Naive B cell (primary cell): ENCODE measurements at regions not wholly inside any gene's neighbourhood (a gene's known extent, or its start where the extent isn't known, plus 50 kb on each side); places are given as distances from the start of the nearest gene placed in this dataset.
"Not testable (repeated sequence)": the region's sequence is repeated elsewhere in the genome, so short reads cannot be mapped to it uniquely, and the experiment has no call there.

ENCODE experiments used
- ATAC-seq, 2 donors: fragments of 150-1000 bp; cut with Tn5 transposase; 2 replicates each; pipeline ENCODE4 v1.10.0; 2021; ENCODE audit warnings: low read depth in 2 of 2, mild to moderate bottlenecking in 2 of 2, moderate library complexity in 2 of 2
- DNase-seq: peaks from one replicate; pipeline ENCODE4 v3.0.0; 2022
- H3K27ac Mint-ChIP-seq, 6 donors: one replicate each; pipeline ENCODE4 v1.8.0; 2020 to 2022; ENCODE audit warnings: mild to moderate bottlenecking in 6 of 6, mixed read lengths in 6 of 6, moderate library complexity in 5 of 6, inconsistent platforms in 2 of 6
- H3K27me3 Mint-ChIP-seq, 3 donors: one replicate each; pipeline ENCODE4 v1.8.0; 2021 to 2022; ENCODE audit warnings: mixed read lengths in 3 of 3, mild to moderate bottlenecking in 1 of 3
- H3K36me3 Mint-ChIP-seq, 2 donors: one replicate each; pipeline ENCODE4 v1.8.0; 2020 to 2022; ENCODE audit warnings: mixed read lengths in 2 of 2, inconsistent platforms in 1 of 2, mild to moderate bottlenecking in 1 of 2
- H3K4me1 Mint-ChIP-seq, 3 donors: one replicate each; pipeline ENCODE4 v1.8.0; 2020 to 2022; ENCODE audit warnings: mixed read lengths in 3 of 3, inconsistent platforms in 1 of 3, mild to moderate bottlenecking in 1 of 3, moderate library complexity in 1 of 3
- H3K4me3 Mint-ChIP-seq, 8 donors: one replicate each; pipeline ENCODE4 v1.8.0; 2020 to 2022; ENCODE audit warnings: mild to moderate bottlenecking in 8 of 8, mixed read lengths in 8 of 8, moderate library complexity in 8 of 8, inconsistent platforms in 2 of 8
- H3K9me3 Mint-ChIP-seq, 7 donors: one replicate each; pipeline ENCODE4 v1.8.0; 2020 to 2022; ENCODE audit warnings: mixed read lengths in 7 of 7, mild to moderate bottlenecking in 5 of 7, inconsistent platforms in 2 of 7, moderate library complexity in 1 of 7

DNA sequence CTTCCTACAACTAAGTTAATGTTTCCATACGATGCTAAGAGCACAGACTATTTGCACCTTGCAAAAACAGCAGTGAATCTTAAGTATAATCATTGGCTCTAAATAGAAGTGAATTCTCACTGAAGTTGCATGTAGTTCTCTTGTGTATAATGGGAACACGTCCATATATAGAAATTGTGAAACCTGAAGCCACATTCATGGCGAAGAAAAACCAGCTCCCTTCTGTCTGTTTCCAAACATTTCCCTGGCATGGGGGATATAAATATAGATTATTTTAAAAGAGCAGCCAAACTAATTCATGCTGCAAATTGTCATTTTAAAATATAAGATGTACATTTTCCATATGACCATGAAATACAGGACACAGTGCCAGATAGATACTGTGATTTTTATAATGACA, 71.1 kb downstream of the TRAM1L1 start:
- ATAC-seq (no peak), DNase-seq (no peak)
- H3K9me3 Mint-ChIP-seq, result peaks cover 0 to 8% (median 2%) of the 10 kb centered on the region in 7 donors
- H3K27ac Mint-ChIP-seq, result no peak overlapping the region
- no peaks in the 10 kb centered on the region for H3K27me3 Mint-ChIP-seq
- no peaks in the 10 kb centered on the region for H3K4me1 Mint-ChIP-seq
- H3K4me3 Mint-ChIP-seq, result no peak overlapping the region
- no peaks in the 10 kb centered on the region for H3K36me3 Mint-ChIP-seq

GRCh38 chr4:117010671-117011070, 74.7 kb downstream of the TRAM1L1 start:
- no peak for DNase-seq
- H3K27ac Mint-ChIP-seq, result no peak overlapping the region
- peaks cover 0 to 14% (median 2%) of the 10 kb centered on the region in 7 donors for H3K9me3 Mint-ChIP-seq
- H3K27me3 Mint-ChIP-seq, result no peaks in the 10 kb centered on the region
- no peaks in the 10 kb centered on the region for H3K4me1 Mint-ChIP-seq
- no peak overlapping the region for H3K4me3 Mint-ChIP-seq
- no peak for ATAC-seq
- H3K36me3 Mint-ChIP-seq, result no peaks in the 10 kb centered on the region

- Mint-ChIP-seq H3K9me3 (no peaks in the 10 kb centered on the region), H3K27me3 (no peaks in the 10 kb centered on the region), H3K27ac (no peak overlapping the region), H3K4me3 (no peak overlapping the region), H3K36me3 (no peaks in the 10 kb centered on the region), H3K4me1 (no peaks in the 10 kb centered on the region)
- DNase-seq (no peak), ATAC-seq (no peak)
Measured at GRCh38 chr4:117001077-117001476, 84.3 kb downstream of the TRAM1L1 start.

GRCh38 chr4:116982656-116983055, 102.7 kb downstream of the TRAM1L1 start:
- H3K4me1 Mint-ChIP-seq, result no peaks in the 10 kb centered on the region
- H3K36me3 Mint-ChIP-seq, result no peaks in the 10 kb centered on the region
- DNase-seq, result no peak
- peaks cover 0 to 3% (median 0%) of the 10 kb centered on the region in 7 donors for H3K9me3 Mint-ChIP-seq
- H3K4me3 Mint-ChIP-seq, result no peak overlapping the region
- no peaks in the 10 kb centered on the region for H3K27me3 Mint-ChIP-seq
- no peak for ATAC-seq
- H3K27ac Mint-ChIP-seq, result no peak overlapping the region

DNA sequence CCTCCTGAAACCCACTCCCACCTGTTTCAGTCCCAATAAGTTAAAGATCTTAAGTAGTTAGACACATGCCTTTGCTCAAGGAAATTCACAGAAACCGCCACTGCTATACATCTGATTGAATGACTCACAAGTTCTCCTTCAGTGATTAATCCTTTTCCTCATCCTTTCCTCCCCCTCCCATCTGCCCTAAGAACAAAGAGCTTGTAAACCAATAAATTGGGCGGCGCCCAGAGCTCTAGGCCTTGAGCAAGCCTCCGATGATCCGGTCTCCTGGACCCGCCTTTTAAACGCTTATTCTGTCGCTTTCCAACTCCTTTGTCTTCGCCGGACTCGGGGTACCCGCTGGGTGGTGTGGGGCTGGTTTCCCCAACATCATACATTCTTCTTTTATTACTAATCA, 104.9 kb downstream of the TRAM1L1 start:
- not testable (repeated sequence) for DNase-seq, H3K36me3 Mint-ChIP-seq, H3K9me3 Mint-ChIP-seq, H3K4me3 Mint-ChIP-seq, H3K4me1 Mint-ChIP-seq, ATAC-seq, H3K27me3 Mint-ChIP-seq, H3K27ac Mint-ChIP-seq

- Mint-ChIP-seq H3K36me3 (no peaks in the 10 kb centered on the region), H3K4me1 (no peaks in the 10 kb centered on the region), H3K9me3 (peaks cover 0 to 7% (median 2%) of the 10 kb centered on the region in 7 donors), H3K27me3 (no peaks in the 10 kb centered on the region), H3K4me3 (no peak overlapping the region), H3K27ac (no peak overlapping the region)
- ATAC-seq, result no peak
- no peak for DNase-seq
Measured at GRCh38 chr4:116959045-116959444, 126.3 kb downstream of the TRAM1L1 start.

DNA sequence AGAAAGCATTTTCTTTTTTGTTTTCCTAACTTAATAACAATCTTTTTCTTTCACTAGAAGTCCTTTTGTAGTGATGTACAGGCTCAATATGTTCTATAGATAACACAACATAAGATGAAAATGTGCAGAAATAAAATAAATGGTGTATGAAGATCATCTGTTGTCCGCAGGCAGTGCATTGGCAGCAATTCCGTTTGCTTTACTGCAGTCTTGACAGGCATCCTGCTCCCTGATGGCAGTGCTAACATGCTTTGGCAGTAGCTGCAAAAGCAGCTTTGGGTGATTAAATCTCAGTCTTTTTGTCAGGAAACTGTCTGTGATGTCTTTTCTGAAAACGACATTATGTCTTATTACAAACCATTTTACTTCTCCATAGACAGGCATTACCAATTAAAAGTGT, 131.4 kb downstream of the TRAM1L1 start:
- no peak for ATAC-seq
- Mint-ChIP-seq H3K27me3 (no peaks in the 10 kb centered on the region), H3K27ac (no peak overlapping the region), H3K4me3 (no peak overlapping the region), H3K4me1 (no peaks in the 10 kb centered on the region), H3K36me3 (no peaks in the 10 kb centered on the region), H3K9me3 (peaks cover 0 to 4% (median 2%) of the 10 kb centered on the region in 7 donors)
- DNase-seq, result no peak

DNA sequence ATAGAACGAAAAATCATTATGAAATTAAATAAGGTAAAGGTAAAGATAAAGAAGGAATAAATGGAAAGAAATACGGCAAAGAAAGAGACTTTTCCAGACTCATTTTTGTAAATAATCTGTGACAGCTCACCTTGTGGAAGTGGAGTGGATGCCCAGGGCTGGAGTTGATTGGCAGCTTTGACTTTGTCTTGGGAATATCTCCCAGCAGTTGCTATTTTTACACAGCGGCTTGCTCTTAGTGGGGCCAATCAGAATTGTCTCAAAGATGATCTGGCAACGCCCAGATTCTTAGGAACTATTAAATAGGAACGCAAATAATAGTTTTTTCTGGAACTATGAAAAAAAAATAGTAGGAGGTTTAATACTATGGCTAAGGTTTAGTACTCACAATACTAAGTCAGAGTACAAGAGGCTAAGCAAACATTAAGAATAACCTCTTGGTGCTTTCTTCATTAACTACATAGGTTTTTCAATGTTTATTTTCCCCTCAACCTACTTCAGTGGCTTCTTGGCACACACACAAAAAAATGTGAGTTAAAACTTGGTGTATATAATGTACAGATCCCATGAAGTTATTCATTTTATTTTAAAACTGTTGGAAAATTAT, 132.7 kb downstream of the TRAM1L1 start:
- DNase-seq (no peak), ATAC-seq (no peak)
- H3K27ac Mint-ChIP-seq, result no peak overlapping the region
- no peaks in the 10 kb centered on the region for H3K4me1 Mint-ChIP-seq
- no peak overlapping the region for H3K4me3 Mint-ChIP-seq
- no peaks in the 10 kb centered on the region for H3K27me3 Mint-ChIP-seq
- peaks cover 0 to 4% (median 2%) of the 10 kb centered on the region in 7 donors for H3K9me3 Mint-ChIP-seq
- no peaks in the 10 kb centered on the region for H3K36me3 Mint-ChIP-seq

DNA sequence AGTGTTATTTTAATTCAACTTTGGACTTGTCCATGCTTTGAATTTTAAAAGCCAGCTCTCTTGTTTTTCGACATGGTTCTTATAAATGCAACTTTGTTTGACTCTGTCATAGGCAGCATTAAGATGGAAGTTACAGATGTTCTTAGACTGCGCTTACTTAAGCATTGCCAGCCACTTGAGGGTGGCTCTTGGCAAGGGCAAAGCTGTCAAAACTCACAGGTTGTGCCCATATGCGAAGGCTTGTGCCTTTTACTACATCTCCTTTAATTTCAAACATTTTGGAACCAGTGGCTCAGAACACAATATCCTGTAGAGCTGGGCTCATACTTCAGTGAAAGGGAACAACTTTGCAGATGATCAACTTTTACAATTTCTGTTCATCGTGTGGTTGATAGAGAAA, 135.5 kb downstream of the TRAM1L1 start:
- H3K36me3 Mint-ChIP-seq, result no peaks in the 10 kb centered on the region
- H3K27ac Mint-ChIP-seq, result no peak overlapping the region
- no peak overlapping the region for H3K4me3 Mint-ChIP-seq
- H3K27me3 Mint-ChIP-seq, result no peaks in the 10 kb centered on the region
- peaks cover 0 to 3% (median 0%) of the 10 kb centered on the region in 7 donors for H3K9me3 Mint-ChIP-seq
- DNase-seq (no peak), ATAC-seq (no peak)
- H3K4me1 Mint-ChIP-seq, result no peaks in the 10 kb centered on the region

- Mint-ChIP-seq H3K4me3 (no peak overlapping the region), H3K36me3 (no peaks in the 10 kb centered on the region), H3K27me3 (no peaks in the 10 kb centered on the region)
Measured at GRCh38 chr4:116942315-116942714, 143.1 kb downstream of the TRAM1L1 start.

DNA sequence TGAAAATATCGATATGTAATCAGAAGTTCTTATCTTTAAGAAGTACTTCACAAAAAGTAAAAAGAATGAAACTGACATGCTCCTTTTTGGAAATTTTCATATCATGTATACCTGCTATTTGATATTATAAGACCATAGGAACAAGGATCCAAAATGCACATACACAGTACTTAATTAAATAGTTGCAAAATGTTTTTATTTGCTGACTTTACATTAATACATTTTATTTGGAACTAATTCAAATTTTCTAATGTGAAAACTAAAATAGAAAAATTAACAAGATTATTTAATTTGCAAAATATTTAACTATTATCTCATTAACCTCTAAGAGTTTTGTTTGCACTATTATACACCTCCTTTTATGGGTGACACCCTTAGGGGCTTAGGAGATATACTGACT, 155.0 kb downstream of the TRAM1L1 start:
- Mint-ChIP-seq H3K9me3 (peaks cover 0 to 5% (median 0%) of the 10 kb centered on the region in 7 donors), H3K27ac (no peak overlapping the region), H3K27me3 (peaks cover 0 to 3% (median 0%) of the 10 kb centered on the region in 3 donors), H3K36me3 (no peaks in the 10 kb centered on the region), H3K4me3 (no peak overlapping the region), H3K4me1 (no peaks in the 10 kb centered on the region)
- ATAC-seq (no peak), DNase-seq (no peak)

More at GRCh38 chr4:116942315-116942714, 143.1 kb downstream of the TRAM1L1 start:
- Mint-ChIP-seq H3K27ac (no peak overlapping the region), H3K4me1 (no peaks in the 10 kb centered on the region), H3K9me3 (peaks cover 0 to 4% (median 0%) of the 10 kb centered on the region in 7 donors)
- DNase-seq (no peak), ATAC-seq (no peak)

DNA sequence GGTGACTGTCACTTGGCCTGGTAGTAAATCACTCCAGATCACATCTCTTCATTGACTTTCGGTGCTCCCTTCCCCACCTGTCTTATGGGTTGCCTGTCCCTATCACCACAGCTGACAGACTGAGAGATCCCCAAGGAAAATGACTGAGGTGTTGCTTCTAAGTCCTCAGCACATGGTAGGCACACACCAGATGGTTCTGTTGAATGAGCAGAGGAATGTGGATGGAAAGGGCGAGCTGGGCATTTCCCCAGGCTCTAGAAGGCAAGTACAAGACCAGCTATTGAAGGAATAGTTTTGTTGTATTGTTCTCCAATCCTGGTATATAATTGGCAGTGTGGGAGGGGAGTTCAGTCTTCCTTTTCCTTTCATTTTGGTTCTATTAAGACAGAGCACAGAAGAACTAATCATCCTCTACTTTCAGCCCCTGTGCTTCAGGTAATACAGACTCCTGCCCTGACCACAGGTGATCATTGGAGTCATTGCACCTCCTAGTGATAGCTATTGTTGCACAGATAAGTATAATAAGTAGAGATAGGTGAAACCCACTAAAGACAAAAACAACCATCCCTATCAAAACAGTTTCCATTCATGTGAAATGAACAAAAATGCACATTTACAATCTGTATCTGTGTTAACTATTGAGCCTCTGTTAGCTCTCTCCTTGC, 158.6 kb downstream of the TRAM1L1 start:
- no peak for DNase-seq
- Mint-ChIP-seq H3K4me3 (no peak overlapping the region), H3K4me1 (no peaks in the 10 kb centered on the region), H3K27ac (no peak overlapping the region), H3K9me3 (peaks cover 0 to 5% (median 0%) of the 10 kb centered on the region in 7 donors), H3K27me3 (peaks cover 3 to 6% (median 5%) of the 10 kb centered on the region in 3 donors), H3K36me3 (no peaks in the 10 kb centered on the region)
- no peak for ATAC-seq

DNA sequence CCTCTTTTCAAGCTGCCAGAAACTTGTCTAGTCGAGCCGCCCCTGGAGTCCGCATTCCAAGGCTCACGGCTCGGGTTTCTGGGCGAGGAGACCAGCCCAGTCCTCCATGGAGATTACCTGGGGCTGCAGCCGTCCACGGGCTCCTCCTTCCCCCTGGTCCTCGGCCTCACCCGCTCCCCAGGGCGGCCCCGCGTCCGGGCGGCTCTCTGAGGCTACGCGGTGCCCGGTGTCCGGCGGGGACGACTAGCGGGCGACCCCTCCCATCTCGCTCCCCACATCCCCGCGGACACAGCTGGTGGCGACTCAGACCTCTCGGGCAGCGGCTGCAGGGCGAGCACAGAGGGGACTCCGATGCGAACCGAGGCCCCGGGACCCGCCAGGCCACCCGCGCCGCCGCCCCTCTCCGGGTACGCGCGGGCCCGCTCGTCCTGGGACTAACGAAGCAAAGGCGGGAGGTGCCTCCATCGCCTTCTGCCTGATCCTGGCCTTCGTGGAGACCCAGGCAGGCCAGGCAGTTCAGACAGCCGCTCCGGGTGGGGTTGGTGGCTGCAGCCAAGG, 159.4 kb downstream of the TRAM1L1 start:
- Mint-ChIP-seq H3K4me1 (no peaks in the 10 kb centered on the region), H3K27me3 (peaks cover 3 to 6% (median 5%) of the 10 kb centered on the region in 3 donors), H3K4me3 (no peak overlapping the region), H3K27ac (no peak overlapping the region), H3K9me3 (peaks cover 0 to 7% (median 3%) of the 10 kb centered on the region in 7 donors), H3K36me3 (no peaks in the 10 kb centered on the region)
- no peak for DNase-seq
- ATAC-seq, result no peak

DNA sequence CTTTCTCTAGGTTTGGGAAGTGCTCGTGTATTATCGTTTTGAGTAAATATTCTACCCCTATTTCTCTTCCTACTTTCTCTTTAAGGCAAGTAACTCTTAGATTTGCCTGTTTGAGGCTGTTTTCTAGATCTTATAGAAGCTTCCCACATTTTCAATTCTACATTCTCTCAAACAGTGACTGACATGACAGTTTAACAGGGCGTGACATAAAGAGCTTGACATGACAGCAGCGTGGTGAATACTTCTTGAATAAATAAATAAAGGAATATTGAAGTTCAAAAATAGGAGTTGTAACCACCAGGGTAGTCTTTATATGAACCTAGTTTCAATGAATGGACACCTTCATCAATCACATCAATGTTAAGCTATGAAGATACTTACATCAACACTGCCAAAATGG, 162.0 kb downstream of the TRAM1L1 start:
- Mint-ChIP-seq H3K4me3 (no peak overlapping the region), H3K36me3 (no peaks in the 10 kb centered on the region), H3K27me3 (peaks cover 3 to 6% (median 5%) of the 10 kb centered on the region in 3 donors), H3K9me3 (peaks cover 0 to 17% (median 5%) of the 10 kb centered on the region in 7 donors), H3K4me1 (no peaks in the 10 kb centered on the region), H3K27ac (no peak overlapping the region)
- ATAC-seq (no peak), DNase-seq (no peak)
